ENCODE measurements at regions not wholly inside any gene's neighbourhood (a gene's known extent, or its start where the extent isn't known, plus 50 kb on each side); places are given as distances from the start of the nearest gene placed in this dataset.
A peak's percentile ranks its signal among the peaks of the same experiment; 100 is the strongest.
"Not testable (repeated sequence)": the region's sequence is repeated elsewhere in the genome, so short reads cannot be mapped to it uniquely, and the experiment has no call there.

GRCh38 chr5:171725205-171725601, 60.4 kb upstream of the SMIM23 start:
- no peak overlapping the region for H3K4me3 ChIP-seq
- H3K9me3 ChIP-seq = peaks cover 38% of the 10 kb centered on the region
- H3K36me3 ChIP-seq = peaks cover 8% of the 10 kb centered on the region; the same call in 1 of the 2 replicates
- H3K9ac ChIP-seq = no peak overlapping the region
- no peak overlapping the region for H3K27ac ChIP-seq
- TF ChIP-seq Cebpa-rat (IDR thresholded peaks at IDR 0.05) = no peak
- H3K4me2 ChIP-seq = peak overlapping the region; percentile 25; the same call in 1 of the 2 replicates
- H4K20me1 ChIP-seq = no peaks in the 10 kb centered on the region
- peaks cover 66% of the 10 kb centered on the region for H3K4me1 ChIP-seq
- no peaks in the 10 kb centered on the region for H3K27me3 ChIP-seq

- Histone ChIP-seq H3K9me3 (peaks cover 42% of the 10 kb centered on the region), H3K4me1 (peaks cover 50% of the 10 kb centered on the region), H3K4me3 (peak overlapping the region; percentile 24; the same call in 1 of the 2 replicates)
- H3K27me3 ChIP-seq, H3K27ac ChIP-seq, H3K36me3 ChIP-seq, H3K4me2 ChIP-seq, H4K20me1 ChIP-seq, H3K9ac ChIP-seq: not testable (repeated sequence)
Observed at GRCh38 chr5:171726819-171727218, 58.8 kb upstream of the SMIM23 start.

GRCh38 chr5:171728686-171729085, 56.9 kb upstream of the SMIM23 start:
- H3K36me3 ChIP-seq = peaks cover 8% of the 10 kb centered on the region; the same call in 1 of the 2 replicates
- no peaks in the 10 kb centered on the region for H4K20me1 ChIP-seq
- peaks cover 32% of the 10 kb centered on the region for H3K4me1 ChIP-seq
- H3K27me3 ChIP-seq = no peaks in the 10 kb centered on the region
- peak overlapping the region; percentile 19; the same call in 1 of the 2 replicates for H3K27ac ChIP-seq
- H3K9me3 ChIP-seq = peaks cover 46% of the 10 kb centered on the region
- no peak overlapping the region for H3K4me3 ChIP-seq
- H3K4me2 ChIP-seq = peak overlapping the region; percentile 35
- TF ChIP-seq Cebpa-rat (IDR thresholded peaks at IDR 0.05) = no peak
- H3K9ac ChIP-seq = no peak overlapping the region
